ENCODE measurements at regions not wholly inside any gene's neighbourhood (a gene's known extent, or its start where the extent isn't known, plus 50 kb on each side); places are given as distances from the start of the nearest gene placed in this dataset.

- peak; percentile 82 for DNase-seq (ENCODE audit: low read depth)
Measured at GRCh38 chr3:147589016-147589415, 179.9 kb downstream of the ZIC1 start.

- DNase-seq (ENCODE audit: low read depth), result no peak
Measured at GRCh38 chr3:147604136-147604535, 195.0 kb downstream of the ZIC1 start.

GRCh38 chr3:147613725-147614124 is 204.6 kb downstream of the ZIC1 start:
- no peak for DNase-seq (ENCODE audit: low read depth)

- no peak for DNase-seq (ENCODE audit: low read depth)
Measured at GRCh38 chr3:147614210-147614609, 205.0 kb downstream of the ZIC1 start.

GRCh38 chr3:147615035-147615434 is 205.9 kb downstream of the ZIC1 start:
- DNase-seq (ENCODE audit: low read depth), result no peak

GRCh38 chr3:147616998-147617619 is 207.9 kb downstream of the ZIC1 start:
- DNase-seq (ENCODE audit: low read depth), result no peak

GRCh38 chr3:147618691-147619090 is 209.5 kb downstream of the ZIC1 start:
- no peak for DNase-seq (ENCODE audit: low read depth)

- no peak for DNase-seq (ENCODE audit: low read depth)
Measured at GRCh38 chr3:147619921-147620560, 210.9 kb downstream of the ZIC1 start.

GRCh38 chr3:147620906-147621305 is 211.7 kb downstream of the ZIC1 start:
- peak; percentile 38 for DNase-seq (ENCODE audit: low read depth)

- no peak for DNase-seq (ENCODE audit: low read depth)
Measured at GRCh38 chr3:147630921-147631415, 221.8 kb downstream of the ZIC1 start.

- no peak for DNase-seq (ENCODE audit: low read depth)
Measured at GRCh38 chr3:147640781-147641180, 231.6 kb downstream of the ZIC1 start.

- no peak for DNase-seq (ENCODE audit: low read depth)
Measured at GRCh38 chr3:147645761-147646160, 236.6 kb downstream of the ZIC1 start.

- no peak for DNase-seq (ENCODE audit: low read depth)
Measured at GRCh38 chr3:147649475-147649874, 240.3 kb downstream of the ZIC1 start.

GRCh38 chr3:147651107-147651778 is 242.1 kb downstream of the ZIC1 start:
- no peak for DNase-seq (ENCODE audit: low read depth)

GRCh38 chr3:147652651-147653366 is 243.6 kb downstream of the ZIC1 start:
- no peak for DNase-seq (ENCODE audit: low read depth)

GRCh38 chr3:147653367-147653923 is 244.3 kb downstream of the ZIC1 start:
- DNase-seq (ENCODE audit: low read depth), result no peak

- no peak for DNase-seq (ENCODE audit: low read depth)
Measured at GRCh38 chr3:147654827-147655226, 245.7 kb downstream of the ZIC1 start.

- DNase-seq (ENCODE audit: low read depth), result no peak
Measured at GRCh38 chr3:147655236-147655635, 246.1 kb downstream of the ZIC1 start.

- no peak for DNase-seq (ENCODE audit: low read depth)
Measured at GRCh38 chr3:147656023-147656422, 246.9 kb downstream of the ZIC1 start.

- DNase-seq (ENCODE audit: low read depth), result no peak
Measured at GRCh38 chr3:147661916-147662315, 252.8 kb downstream of the ZIC1 start.

GRCh38 chr3:147662705-147663104 is 253.5 kb downstream of the ZIC1 start:
- no peak for DNase-seq (ENCODE audit: low read depth)

GRCh38 chr3:147669077-147669476 is 259.9 kb downstream of the ZIC1 start:
- no peak for DNase-seq (ENCODE audit: low read depth)

Measured in HS-5 (cell line).